HCT116 (cell line): ENCODE measurements at regions not wholly inside any gene's neighbourhood (a gene's known extent, or its start where the extent isn't known, plus 50 kb on each side); places are given as distances from the start of the nearest gene placed in this dataset.

Experiments
- ATAC-seq: fragments of 200-7000 bp; cut with Tn5 transposase; 2 replicates; pipeline ENCODE4 v1.9.1; 2020; ENCODE audit warnings: mild to moderate bottlenecking, moderate library complexity
- BruUV-seq: library from RNA; stranded (reverse); fragments of 400-500 nt; replicated peaks from 2 replicates; lab custom pipeline; 2021; lab: Mats Ljungman, UMichigan
- CTCF ChIA-PET: fragments of 300-600 bp; sonication (Branson Sonifier 250); formaldehyde crosslinking; loops from one replicate; lab custom pipeline; 2021; ENCODE audit warnings: antibody characterized with exemption; lab: Charles Lee
- POLR2A ChIA-PET: fragments of 300-600, 350-600 bp; sonication (Branson Sonifier 250); formaldehyde crosslinking; loops from one replicate; lab custom pipeline; 2021; ENCODE audit warnings: antibody characterized with exemption; lab: Charles Lee
- RAD21 ChIA-PET, 2 experiments: fragments of 300-600 bp; sonication (Branson Sonifier 250); formaldehyde crosslinking; loops; one replicate each; lab custom pipeline; 2023; ENCODE audit warnings: low total read pairs in 2 of 2; ENCODE audit not compliant: uncharacterized antibody in 2 of 2, unreplicated experiment in 2 of 2, low non-redundant PET in 1 of 2; lab: Charles Lee
- DNase-seq: peaks from one replicate; pipeline ENCODE4 v3.0.0-alpha.2; 2010; ENCODE audit warnings: low read depth, low spot score
- H2AFZ ChIP-seq: fragments of 200-600 bp; shearing (Covaris generic), sonication (generic); 2 replicates; pipeline ENCODE4 v1.6.1; 2017; ENCODE audit warnings: low read depth, mixed run types, mixed read lengths, antibody characterized with exemption, low read length; ENCODE audit not compliant: poor library complexity, severe bottlenecking
- H3K27ac ChIP-seq: 2 replicates; pipeline ENCODE4 v1.5.1; 2012; ENCODE audit warnings: low read depth, low read length
- H3K27me3 ChIP-seq: fragments of 200-600 bp; sonication (generic); 2 replicates; pipeline ENCODE4 v1.6.1; 2016; ENCODE audit warnings: mixed run types, low read length, mixed read lengths; ENCODE audit not compliant: insufficient read depth
- H3K36me3 ChIP-seq, 2 experiments: fragments of 200-500 bp in 1 of 2; fragments of 200-600 bp in 1 of 2; sonication (Bioruptor generic) in 1 of 2; sonication (generic) in 1 of 2; 2 replicates each; pipeline versions ENCODE4 v1.5.1 to v1.6.1; 2014 to 2016; ENCODE audit warnings: low read length in 2 of 2, inconsistent platforms in 1 of 2, mixed read lengths in 1 of 2, mixed run types in 1 of 2; ENCODE audit not compliant: insufficient read depth in 2 of 2, control insufficient read depth in 1 of 2
- H3K4me1 ChIP-seq, 2 experiments: fragments of 200-600 bp in 1 of 2; sonication (generic) in 1 of 2; 2 replicates each; pipeline versions ENCODE4 v1.5.1 to v1.6.1; 2012 to 2017; ENCODE audit warnings: low read length in 2 of 2, inconsistent platforms in 1 of 2, mild to moderate bottlenecking in 1 of 2, mixed read lengths in 1 of 2, mixed run types in 1 of 2, moderate library complexity in 1 of 2; ENCODE audit not compliant: insufficient read depth in 2 of 2, control insufficient read depth in 1 of 2
- H3K4me2 ChIP-seq: fragments of 200-600 bp; sonication (generic); 2 replicates; pipeline ENCODE4 v1.6.1; 2017; ENCODE audit warnings: mixed run types, low read length, mixed read lengths
- H3K4me3 ChIP-seq, 2 experiments: fragments of 200-600 bp in 1 of 2; sonication (generic) in 1 of 2; replicated peaks in 1 of 2; 2 replicates each; pipeline ENCODE4 v1.5.1; 2011 to 2016; ENCODE audit warnings: low read length in 2 of 2, control low read depth in 1 of 2, low read depth in 1 of 2, mild to moderate bottlenecking in 1 of 2, mixed read lengths in 1 of 2, mixed run types in 1 of 2
- H3K79me2 ChIP-seq: fragments of 200-600 bp; sonication (generic); 2 replicates; pipeline ENCODE4 v1.6.1; 2017; ENCODE audit warnings: mild to moderate bottlenecking, mixed run types, low read length, moderate library complexity, mixed read lengths; ENCODE audit not compliant: insufficient read depth
- H3K9ac ChIP-seq: fragments of 200-600 bp; sonication (generic); 2 replicates; pipeline ENCODE4 v1.6.1; 2016; ENCODE audit warnings: low read length, mixed read lengths
- H3K9me2 ChIP-seq: fragments of 200-600 bp; sonication (generic), shearing (Covaris generic); 2 replicates; pipeline ENCODE4 v1.6.1; 2017; ENCODE audit warnings: mixed run types, mild to moderate bottlenecking, moderate library complexity; ENCODE audit not compliant: insufficient read depth
- H3K9me3 ChIP-seq, 2 experiments: fragments of 200-500 bp in 1 of 2; fragments of 200-600 bp in 1 of 2; sonication (Bioruptor generic) in 1 of 2; sonication (generic) in 1 of 2; 2 replicates each; pipeline ENCODE4 v1.6.1; 2014 to 2017; ENCODE audit warnings: low read length in 2 of 2, mixed read lengths in 2 of 2, inconsistent platforms in 1 of 2, low read depth in 1 of 2, mild to moderate bottlenecking in 1 of 2, mixed run types in 1 of 2, moderate library complexity in 1 of 2; ENCODE audit not compliant: control insufficient read depth in 1 of 2, insufficient read depth in 1 of 2
- H4K20me1 ChIP-seq: fragments of 200-600 bp; sonication (generic), shearing (Covaris generic); 2 replicates; pipeline ENCODE4 v1.6.1; 2017; ENCODE audit warnings: mixed run types, mild to moderate bottlenecking, moderate library complexity; ENCODE audit not compliant: insufficient read depth
- ATF3 ChIP-seq: IDR thresholded peaks from 2 replicates; pipeline ENCODE4 v1.6.1; 2012
- CEBPB ChIP-seq: IDR thresholded peaks from 2 replicates; pipeline ENCODE4 v1.6.1; 2012; ENCODE audit warnings: low read depth
- EGR1 ChIP-seq: IDR thresholded peaks from 2 replicates; pipeline ENCODE4 v1.6.1; 2012; ENCODE audit warnings: low read depth
- EZH2 ChIP-seq: fragments of 200-600 bp; sonication (generic); IDR thresholded peaks from 2 replicates; pipeline ENCODE4 v1.6.1; 2017; ENCODE audit warnings: antibody characterized with exemption, mixed run types
- EZH2phosphoT487 ChIP-seq: fragments of 200-600 bp; IDR thresholded peaks from 2 replicates; pipeline ENCODE4 v1.6.1; 2018; ENCODE audit warnings: antibody characterized with exemption, borderline replicate concordance
- FOSL1 ChIP-seq: IDR thresholded peaks from 2 replicates; pipeline ENCODE4 v1.6.1; 2012; ENCODE audit warnings: low read depth
- MAX ChIP-seq: IDR thresholded peaks from 2 replicates; pipeline ENCODE4 v1.6.1; 2012
- RAD21 ChIP-seq: IDR thresholded peaks from 2 replicates; pipeline ENCODE4 v1.6.1; 2012; ENCODE audit warnings: low read depth, mild to moderate bottlenecking
- SIN3A ChIP-seq: IDR thresholded peaks from 2 replicates; pipeline ENCODE4 v1.6.1; 2012; ENCODE audit warnings: low read depth
- SP1 ChIP-seq: IDR thresholded peaks from 2 replicates; pipeline ENCODE4 v1.6.1; 2012; ENCODE audit warnings: low read depth
- SRF ChIP-seq: IDR thresholded peaks from 2 replicates; pipeline ENCODE4 v1.6.1; 2012; ENCODE audit warnings: low read depth
- TCF7L2 ChIP-seq: IDR thresholded peaks from 2 replicates; pipeline ENCODE4 v1.7.0; 2011; ENCODE audit warnings: borderline replicate concordance, inconsistent platforms; ENCODE audit not compliant: insufficient read depth, insufficient read length; ENCODE audit errors: extremely low read depth
- YY1 ChIP-seq: IDR thresholded peaks from 2 replicates; pipeline ENCODE4 v1.6.1; 2011; ENCODE audit warnings: low read length, low read depth, moderate library complexity, mild to moderate bottlenecking; ENCODE audit not compliant: insufficient replicate concordance; ENCODE audit errors: extremely low read depth
- ZBTB33 ChIP-seq: IDR thresholded peaks from 2 replicates; pipeline ENCODE4 v1.6.1; 2011; ENCODE audit warnings: mild to moderate bottlenecking, low read length, moderate library complexity; ENCODE audit not compliant: insufficient replicate concordance; ENCODE audit errors: extremely low read depth
- ZFX ChIP-seq: fragments of 450-650 bp; IDR thresholded peaks from 2 replicates; pipeline ENCODE4 v1.6.1; 2017
- intact Hi-C: fragments of 100-400 bp; cut with micrococcal nuclease; formaldehyde crosslinking; loops from 2 replicates; pipeline ENCODE4 v1.10.0; 2022
- TF ChIP-seq, protein P1 (sequence below): IDR thresholded peaks from 2 replicates; pipeline ENCODE4 v1.6.1; 2012; ENCODE audit warnings: low read depth

DNA sequence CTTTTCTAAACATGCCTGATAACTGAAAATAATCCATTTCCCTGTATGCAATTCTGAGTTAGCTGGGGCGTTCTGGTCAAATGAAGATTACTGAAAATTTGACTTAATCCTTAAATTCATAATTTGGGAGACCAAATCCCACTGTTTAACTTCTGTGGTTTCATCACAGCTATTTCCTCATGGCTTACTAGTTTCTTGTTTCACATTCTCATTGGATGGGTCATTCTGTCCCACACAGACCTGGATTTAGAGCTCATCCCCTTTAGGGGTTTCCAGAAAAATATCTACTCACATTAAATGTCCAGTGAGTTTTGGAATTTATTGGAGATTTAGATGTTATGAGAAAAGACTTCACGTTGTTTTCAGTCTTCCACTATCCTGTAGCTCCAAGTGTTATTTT lies 709.3 kb upstream of the KLHL1 start:
- Histone ChIP-seq H3K4me2 (no peak overlapping the region), H3K9me3 (no peaks in the 10 kb centered on the region), H3K9me2 (no peaks in the 10 kb centered on the region), H3K9ac (no peak overlapping the region), H3K4me3 (no peak overlapping the region), H3K27ac (no peak overlapping the region), H3K79me2 (no peaks in the 10 kb centered on the region)
- RAD21 ChIA-PET: no interaction called here
- no peak for ATAC-seq
- POLR2A ChIA-PET: no interaction called here
- no TSS peak for BruUV-seq
- TF ChIP-seq YY1 (no peak), RAD21 (no peak), ZBTB33 (no peak), CEBPB (no peak), ATF3 (no peak)
- TF ChIP-seq, all 23 proteins: peak for 0
- Histone ChIP-seq H2AFZ (no peak overlapping the region), H3K4me1 (no peaks in the 10 kb centered on the region), H3K36me3 (no peaks in the 10 kb centered on the region), H3K27me3 (no peaks in the 10 kb centered on the region), H4K20me1 (no peaks in the 10 kb centered on the region)
- CTCF ChIA-PET: no interaction called here
- no peak for DNase-seq
- intact Hi-C loops: no loop called here

- Histone ChIP-seq H3K27ac (no peak overlapping the region), H3K36me3 (no peaks in the 10 kb centered on the region), H3K27me3 (no peaks in the 10 kb centered on the region), H4K20me1 (no peaks in the 10 kb centered on the region), H3K9me3 (no peaks in the 10 kb centered on the region), H3K9me2 (no peaks in the 10 kb centered on the region), H2AFZ (no peak overlapping the region), H3K9ac (no peak overlapping the region), H3K4me1 (no peaks in the 10 kb centered on the region), H3K4me3 (no peak overlapping the region), H3K4me2 (no peak overlapping the region), H3K79me2 (no peaks in the 10 kb centered on the region)
- ATAC-seq (no peak), DNase-seq (no peak)
- intact Hi-C loops: no loop called here
- BruUV-seq: no TSS peak
- ChIA-PET RAD21 (no interaction called here), POLR2A (no interaction called here), CTCF (no interaction called here)
- TF ChIP-seq SRF (no peak), RAD21 (no peak), TCF7L2 (no peak), EZH2phosphoT487 (no peak), SIN3A (no peak), FOSL1 (no peak), ZFX (no peak), SP1 (no peak), EZH2 (no peak), MAX (no peak), EGR1 (no peak), CEBPB (no peak)
- TF ChIP-seq, protein P1, sequence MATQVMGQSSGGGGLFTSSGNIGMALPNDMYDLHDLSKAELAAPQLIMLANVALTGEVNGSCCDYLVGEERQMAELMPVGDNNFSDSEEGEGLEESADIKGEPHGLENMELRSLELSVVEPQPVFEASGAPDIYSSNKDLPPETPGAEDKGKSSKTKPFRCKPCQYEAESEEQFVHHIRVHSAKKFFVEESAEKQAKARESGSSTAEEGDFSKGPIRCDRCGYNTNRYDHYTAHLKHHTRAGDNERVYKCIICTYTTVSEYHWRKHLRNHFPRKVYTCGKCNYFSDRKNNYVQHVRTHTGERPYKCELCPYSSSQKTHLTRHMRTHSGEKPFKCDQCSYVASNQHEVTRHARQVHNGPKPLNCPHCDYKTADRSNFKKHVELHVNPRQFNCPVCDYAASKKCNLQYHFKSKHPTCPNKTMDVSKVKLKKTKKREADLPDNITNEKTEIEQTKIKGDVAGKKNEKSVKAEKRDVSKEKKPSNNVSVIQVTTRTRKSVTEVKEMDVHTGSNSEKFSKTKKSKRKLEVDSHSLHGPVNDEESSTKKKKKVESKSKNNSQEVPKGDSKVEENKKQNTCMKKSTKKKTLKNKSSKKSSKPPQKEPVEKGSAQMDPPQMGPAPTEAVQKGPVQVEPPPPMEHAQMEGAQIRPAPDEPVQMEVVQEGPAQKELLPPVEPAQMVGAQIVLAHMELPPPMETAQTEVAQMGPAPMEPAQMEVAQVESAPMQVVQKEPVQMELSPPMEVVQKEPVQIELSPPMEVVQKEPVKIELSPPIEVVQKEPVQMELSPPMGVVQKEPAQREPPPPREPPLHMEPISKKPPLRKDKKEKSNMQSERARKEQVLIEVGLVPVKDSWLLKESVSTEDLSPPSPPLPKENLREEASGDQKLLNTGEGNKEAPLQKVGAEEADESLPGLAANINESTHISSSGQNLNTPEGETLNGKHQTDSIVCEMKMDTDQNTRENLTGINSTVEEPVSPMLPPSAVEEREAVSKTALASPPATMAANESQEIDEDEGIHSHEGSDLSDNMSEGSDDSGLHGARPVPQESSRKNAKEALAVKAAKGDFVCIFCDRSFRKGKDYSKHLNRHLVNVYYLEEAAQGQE: no peak
Observed at GRCh38 chr13:70816853-70817252, 708.6 kb upstream of the KLHL1 start.
